Upper lobe of right lung (tissue), 1 donor: ENCODE measurements at regions not wholly inside any gene's neighbourhood (a gene's known extent, or its start where the extent isn't known, plus 50 kb on each side); places are given as distances from the start of the nearest gene placed in this dataset.

Experiments used
- ATAC-seq: fragments of 200-7000 bp; cut with Tn5 transposase; one replicate; pipeline ENCODE4 v1.9.1; 2020; ENCODE audit warnings: mild to moderate bottlenecking, moderate library complexity
- DNase-seq: peaks from one replicate; pipeline ENCODE4 v3.0.0-alpha.2; 2020
- H3K27ac ChIP-seq: fragments of 200-600 bp; one replicate; pipeline ENCODE4 v1.8.0; 2022
- H3K27me3 ChIP-seq: fragments of 200-600 bp; one replicate; pipeline ENCODE4 v1.8.0; 2022; ENCODE audit warnings: mild to moderate bottlenecking
- H3K36me3 ChIP-seq: fragments of 200-600 bp; one replicate; pipeline ENCODE4 v1.8.0; 2022
- H3K4me1 ChIP-seq: fragments of 200-600 bp; one replicate; pipeline ENCODE4 v1.8.0; 2022
- H3K4me3 ChIP-seq: fragments of 200-600 bp; one replicate; pipeline ENCODE4 v1.8.0; 2022; ENCODE audit warnings: mild to moderate bottlenecking
- H3K9me3 ChIP-seq: fragments of 200-600 bp; one replicate; pipeline ENCODE4 v1.8.0; 2022
- intact Hi-C: fragments of 100-400 bp; cut with DNase I; formaldehyde crosslinking; loops from one replicate; pipeline ENCODE4 v1.11.0; 2022
- TF ChIP-seq, protein P1 (sequence below): fragments of 200-600 bp; IDR thresholded peaks from one replicate; pipeline ENCODE4 v1.8.0; 2022; ENCODE audit warnings: antibody characterized with exemption
- donor health status: DM: no; HTN: yes; CAD: no; lungs with severe emphysema.

DNA sequence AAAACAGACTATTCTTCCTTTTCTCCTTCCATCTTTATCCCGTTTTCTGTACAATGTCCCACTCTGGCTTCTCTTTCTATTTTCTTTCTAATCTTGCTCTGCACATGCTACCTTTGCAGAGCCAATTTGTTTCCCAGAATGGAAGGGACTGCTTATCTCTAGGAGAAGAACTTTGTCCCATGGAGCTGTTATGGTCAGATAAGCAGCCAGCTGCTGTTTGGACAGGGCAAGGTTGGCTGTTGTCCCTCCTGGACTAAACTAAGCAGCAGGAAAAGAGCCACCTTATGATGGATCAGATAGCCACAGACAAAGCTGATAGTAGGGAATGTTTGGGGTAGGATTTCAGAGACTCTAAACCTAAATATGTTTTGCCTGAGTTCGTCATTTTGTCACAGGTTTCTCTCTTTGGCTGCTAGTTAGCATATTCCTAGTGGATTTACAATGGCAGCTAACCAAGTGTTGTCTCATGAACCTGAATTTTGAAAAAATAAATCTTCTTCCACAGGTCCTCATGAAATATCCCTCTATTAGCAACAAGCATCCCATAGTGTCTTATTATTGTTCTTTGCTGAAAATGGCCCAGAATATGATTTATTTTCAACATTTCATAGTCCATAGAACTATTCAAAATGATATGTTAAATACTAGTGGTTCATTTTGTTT is 262.8 kb downstream of the SLC16A7 start:
- TF ChIP-seq, protein P1, sequence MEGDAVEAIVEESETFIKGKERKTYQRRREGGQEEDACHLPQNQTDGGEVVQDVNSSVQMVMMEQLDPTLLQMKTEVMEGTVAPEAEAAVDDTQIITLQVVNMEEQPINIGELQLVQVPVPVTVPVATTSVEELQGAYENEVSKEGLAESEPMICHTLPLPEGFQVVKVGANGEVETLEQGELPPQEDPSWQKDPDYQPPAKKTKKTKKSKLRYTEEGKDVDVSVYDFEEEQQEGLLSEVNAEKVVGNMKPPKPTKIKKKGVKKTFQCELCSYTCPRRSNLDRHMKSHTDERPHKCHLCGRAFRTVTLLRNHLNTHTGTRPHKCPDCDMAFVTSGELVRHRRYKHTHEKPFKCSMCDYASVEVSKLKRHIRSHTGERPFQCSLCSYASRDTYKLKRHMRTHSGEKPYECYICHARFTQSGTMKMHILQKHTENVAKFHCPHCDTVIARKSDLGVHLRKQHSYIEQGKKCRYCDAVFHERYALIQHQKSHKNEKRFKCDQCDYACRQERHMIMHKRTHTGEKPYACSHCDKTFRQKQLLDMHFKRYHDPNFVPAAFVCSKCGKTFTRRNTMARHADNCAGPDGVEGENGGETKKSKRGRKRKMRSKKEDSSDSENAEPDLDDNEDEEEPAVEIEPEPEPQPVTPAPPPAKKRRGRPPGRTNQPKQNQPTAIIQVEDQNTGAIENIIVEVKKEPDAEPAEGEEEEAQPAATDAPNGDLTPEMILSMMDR, result no peak
- ATAC-seq, result no peak
- Histone ChIP-seq H3K4me3 (no peak overlapping the region), H3K27ac (no peak overlapping the region), H3K27me3 (no peaks in the 10 kb centered on the region), H3K4me1 (no peaks in the 10 kb centered on the region), H3K36me3 (no peaks in the 10 kb centered on the region), H3K9me3 (no peaks in the 10 kb centered on the region)
- no peak for DNase-seq
- intact Hi-C loops, result no loop called here

DNA sequence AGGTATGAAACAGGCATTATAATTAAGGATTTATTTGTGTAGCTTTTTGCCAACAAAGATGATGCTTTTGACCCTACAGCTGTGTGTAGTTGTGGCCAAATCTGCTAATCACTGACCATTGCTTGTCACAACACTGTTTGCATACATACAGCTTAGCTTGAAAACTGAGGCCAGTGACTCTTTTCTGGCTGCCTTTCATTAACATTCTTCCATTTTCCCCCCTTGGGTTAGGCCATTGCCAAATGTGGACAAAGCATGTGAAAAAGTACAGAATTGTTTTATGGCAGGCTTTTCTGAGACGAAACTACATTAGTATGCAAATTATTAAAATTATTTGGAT is 263.3 kb downstream of the SLC16A7 start:
- Histone ChIP-seq H3K9me3 (no peaks in the 10 kb centered on the region), H3K27ac (no peak overlapping the region), H3K27me3 (no peaks in the 10 kb centered on the region), H3K4me1 (no peaks in the 10 kb centered on the region), H3K36me3 (no peaks in the 10 kb centered on the region), H3K4me3 (no peak overlapping the region)
- TF ChIP-seq, protein P1, result no peak
- DNase-seq, result no peak
- intact Hi-C loops, result no loop called here
- no peak for ATAC-seq

DNA sequence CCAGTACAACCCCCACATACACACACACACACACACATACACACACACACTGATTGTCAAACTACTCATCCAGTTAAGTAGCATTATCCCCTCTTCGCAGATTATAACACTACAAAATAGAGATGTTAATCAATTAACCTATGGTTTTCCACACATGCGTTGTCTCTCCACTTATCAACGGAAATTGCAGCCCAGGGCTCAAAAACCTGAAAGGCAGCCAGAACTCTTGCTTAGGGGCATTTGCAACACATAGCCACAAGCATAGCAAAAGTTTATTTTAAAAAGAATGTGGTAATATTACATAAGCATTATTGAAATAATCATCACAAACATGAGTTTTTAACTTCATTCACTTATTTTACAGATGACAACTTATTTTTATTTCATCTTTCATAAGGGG is 265.8 kb downstream of the SLC16A7 start:
- Histone ChIP-seq H3K36me3 (no peaks in the 10 kb centered on the region), H3K9me3 (no peaks in the 10 kb centered on the region), H3K4me3 (no peak overlapping the region), H3K27ac (no peak overlapping the region), H3K4me1 (no peaks in the 10 kb centered on the region), H3K27me3 (no peaks in the 10 kb centered on the region)
- DNase-seq (no peak), ATAC-seq (no peak)
- TF ChIP-seq, protein P1, result no peak
- intact Hi-C loops, result no loop called here

DNA sequence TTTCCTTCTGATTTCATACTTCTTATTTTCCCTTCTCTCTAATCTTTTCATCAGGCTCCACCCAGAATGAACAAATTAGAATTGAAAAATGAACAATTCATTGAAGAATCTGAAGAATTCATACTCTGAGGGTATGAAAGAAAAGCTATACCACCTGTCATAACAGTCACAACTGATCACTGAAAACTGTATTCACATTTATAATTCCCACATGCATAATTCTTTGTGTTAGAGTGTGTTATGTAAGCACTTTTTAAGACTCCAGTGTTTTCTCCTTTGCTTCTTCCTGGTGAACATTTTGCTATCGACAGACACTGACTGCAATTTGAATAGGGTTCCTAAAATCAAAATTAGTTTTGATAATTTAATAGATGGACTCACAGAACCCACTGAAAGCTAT is 271.2 kb downstream of the SLC16A7 start:
- TF ChIP-seq, protein P1, result no peak
- H3K36me3 ChIP-seq, result no peaks in the 10 kb centered on the region
- DNase-seq (no peak), ATAC-seq (no peak)
- intact Hi-C loops, result no loop called here
- no peak overlapping the region for H3K27ac ChIP-seq
- no peaks in the 10 kb centered on the region for H3K9me3 ChIP-seq
- no peaks in the 10 kb centered on the region for H3K4me1 ChIP-seq
- H3K27me3 ChIP-seq, result no peaks in the 10 kb centered on the region
- H3K4me3 ChIP-seq, result no peak overlapping the region

DNA sequence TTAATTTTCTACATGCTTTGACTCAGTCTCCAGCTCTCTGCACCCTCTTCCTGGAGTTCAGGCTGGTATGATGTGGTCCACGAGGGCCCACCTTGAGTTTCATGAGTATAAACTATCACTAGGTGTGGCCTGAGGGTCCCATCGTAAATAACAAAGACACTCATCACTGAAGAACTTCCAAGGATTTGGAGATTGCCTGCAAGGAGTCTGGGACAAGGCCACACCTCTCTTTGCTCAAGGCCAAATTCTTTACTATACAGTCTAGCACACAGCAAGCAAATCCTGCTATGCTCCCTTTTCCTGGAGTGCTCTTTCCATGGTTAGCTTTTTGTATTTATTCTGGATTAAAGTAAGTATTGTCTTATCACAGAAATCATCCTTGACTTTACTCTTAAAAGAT is 271.9 kb downstream of the SLC16A7 start:
- Histone ChIP-seq H3K4me3 (no peak overlapping the region), H3K27ac (no peak overlapping the region), H3K9me3 (no peaks in the 10 kb centered on the region), H3K36me3 (no peaks in the 10 kb centered on the region), H3K4me1 (no peaks in the 10 kb centered on the region), H3K27me3 (no peaks in the 10 kb centered on the region)
- ATAC-seq, result no peak
- no peak for DNase-seq
- intact Hi-C loops, result no loop called here
- TF ChIP-seq, protein P1, result no peak

DNA sequence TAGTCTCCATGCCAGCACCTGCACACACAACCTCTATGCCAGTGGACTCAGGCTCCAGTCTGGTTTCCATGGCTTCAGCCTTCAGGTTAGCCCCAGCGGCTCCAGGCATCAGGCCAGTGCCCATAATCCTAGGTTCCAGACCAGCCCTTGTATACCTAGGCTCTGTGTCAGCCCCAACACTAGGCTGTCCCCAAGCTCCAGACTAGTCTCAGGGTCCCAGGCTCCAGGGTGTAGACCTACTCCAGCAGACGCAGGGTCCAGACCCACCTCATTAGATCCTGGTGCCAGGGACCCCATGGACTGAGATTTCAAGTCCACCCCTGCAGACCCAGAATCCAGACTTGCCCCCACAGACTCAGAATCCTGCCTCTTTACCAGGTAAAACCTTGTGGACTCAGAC is 275.9 kb downstream of the SLC16A7 start:
- Histone ChIP-seq H3K36me3 (no peaks in the 10 kb centered on the region), H3K9me3 (no peaks in the 10 kb centered on the region), H3K27me3 (no peaks in the 10 kb centered on the region), H3K4me1 (no peaks in the 10 kb centered on the region), H3K4me3 (no peak overlapping the region), H3K27ac (no peak overlapping the region)
- ATAC-seq, result no peak
- DNase-seq, result no peak
- TF ChIP-seq, protein P1, result no peak
- intact Hi-C loops, result no loop called here
